Gastroesophageal sphincter (tissue), 3 donors: ENCODE measurements at regions not wholly inside any gene's neighbourhood (a gene's known extent, or its start where the extent isn't known, plus 50 kb on each side); places are given as distances from the start of the nearest gene placed in this dataset.

ENCODE experiments used
- EP300 ChIP-seq: sonication (generic); formaldehyde crosslinking; IDR thresholded peaks from one replicate; pipeline ENCODE4 v1.6.1; 2017; ENCODE audit warnings: antibody characterized with exemption, mild to moderate bottlenecking
- POLR2A ChIP-seq, 2 donors: fragments of 450-650 bp; IDR thresholded peaks; one replicate each; pipeline ENCODE4 v1.6.1; 2017; ENCODE audit warnings: antibody characterized with exemption in 2 of 2, mild to moderate bottlenecking in 2 of 2, moderate library complexity in 1 of 2
- POLR2AphosphoS5 ChIP-seq: sonication (generic); formaldehyde crosslinking; IDR thresholded peaks from one replicate; pipeline ENCODE4 v1.6.1; 2017; ENCODE audit warnings: antibody characterized with exemption
- TF ChIP-seq, protein P1 (sequence below), 4 experiments: fragments of 200-600 bp in 2 of 4; fragments of 450-650 bp in 2 of 4; sonication (generic) in 1 of 4; IDR thresholded peaks; one replicate each; pipeline ENCODE4 v1.5.1; 2017 to 2019; ENCODE audit warnings: antibody characterized with exemption in 4 of 4, mild to moderate bottlenecking in 2 of 4, moderate library complexity in 2 of 4

DNA sequence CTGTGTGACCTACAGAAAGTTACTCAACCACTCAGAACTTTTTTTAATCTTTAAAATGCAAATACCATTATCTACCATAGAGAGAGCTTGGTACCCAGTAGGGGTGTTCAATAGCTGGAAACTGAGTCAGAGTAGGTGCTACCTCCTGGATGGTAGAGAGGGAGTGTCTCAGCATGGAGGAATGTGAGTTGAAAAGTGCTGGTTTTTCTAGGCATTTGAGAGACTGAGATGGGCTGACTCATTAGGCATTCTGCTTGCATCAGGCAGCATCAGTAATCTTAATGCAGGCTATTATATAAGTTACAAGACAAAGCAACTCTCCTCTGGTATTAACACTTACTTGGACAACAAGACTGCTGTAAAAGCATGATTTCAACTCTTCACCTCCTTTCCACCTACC, 70.9 kb upstream of the ARHGEF9 start:
- TF ChIP-seq, protein P1, sequence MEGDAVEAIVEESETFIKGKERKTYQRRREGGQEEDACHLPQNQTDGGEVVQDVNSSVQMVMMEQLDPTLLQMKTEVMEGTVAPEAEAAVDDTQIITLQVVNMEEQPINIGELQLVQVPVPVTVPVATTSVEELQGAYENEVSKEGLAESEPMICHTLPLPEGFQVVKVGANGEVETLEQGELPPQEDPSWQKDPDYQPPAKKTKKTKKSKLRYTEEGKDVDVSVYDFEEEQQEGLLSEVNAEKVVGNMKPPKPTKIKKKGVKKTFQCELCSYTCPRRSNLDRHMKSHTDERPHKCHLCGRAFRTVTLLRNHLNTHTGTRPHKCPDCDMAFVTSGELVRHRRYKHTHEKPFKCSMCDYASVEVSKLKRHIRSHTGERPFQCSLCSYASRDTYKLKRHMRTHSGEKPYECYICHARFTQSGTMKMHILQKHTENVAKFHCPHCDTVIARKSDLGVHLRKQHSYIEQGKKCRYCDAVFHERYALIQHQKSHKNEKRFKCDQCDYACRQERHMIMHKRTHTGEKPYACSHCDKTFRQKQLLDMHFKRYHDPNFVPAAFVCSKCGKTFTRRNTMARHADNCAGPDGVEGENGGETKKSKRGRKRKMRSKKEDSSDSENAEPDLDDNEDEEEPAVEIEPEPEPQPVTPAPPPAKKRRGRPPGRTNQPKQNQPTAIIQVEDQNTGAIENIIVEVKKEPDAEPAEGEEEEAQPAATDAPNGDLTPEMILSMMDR (IDR thresholded peaks at IDR 0.05): no peak
- TF ChIP-seq POLR2A (IDR thresholded peaks at IDR 0.05) (no peak), POLR2AphosphoS5 (no peak), EP300 (no peak)
